ENCODE measurements at regions not wholly inside any gene's neighbourhood (a gene's known extent, or its start where the extent isn't known, plus 50 kb on each side); places are given as distances from the start of the nearest gene placed in this dataset.

DNA sequence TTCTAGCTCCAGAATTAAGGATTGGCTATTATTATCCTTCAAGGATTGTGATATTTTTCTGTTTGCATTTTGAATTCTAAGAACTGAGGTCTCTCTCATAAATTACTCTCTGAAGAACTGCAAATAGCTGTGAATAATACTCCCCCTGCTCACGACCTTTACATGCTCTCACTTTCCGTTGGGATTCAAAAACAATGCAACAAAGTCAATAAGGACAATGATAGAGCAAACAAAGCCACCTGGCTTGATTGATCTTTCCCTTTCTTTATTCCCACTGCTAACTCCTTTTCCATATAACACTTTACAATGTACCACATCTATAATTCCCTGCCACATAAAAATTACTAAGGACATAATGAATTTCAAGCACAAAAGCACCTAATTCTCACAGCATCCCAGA lies 523.0 kb upstream of the CA10 start:
- Histone ChIP-seq H3K18ac (ENCODE audit: low read depth in 1 of 2, low read length in 2 of 2) (no peak overlapping the region), H3K4me1 (ENCODE audit: control insufficient read depth, insufficient read depth, low read depth, low read length) (no peaks in the 10 kb centered on the region)
- WGBS, result 65% methylated on average over 2 of the region's 2 CpGs

DNA sequence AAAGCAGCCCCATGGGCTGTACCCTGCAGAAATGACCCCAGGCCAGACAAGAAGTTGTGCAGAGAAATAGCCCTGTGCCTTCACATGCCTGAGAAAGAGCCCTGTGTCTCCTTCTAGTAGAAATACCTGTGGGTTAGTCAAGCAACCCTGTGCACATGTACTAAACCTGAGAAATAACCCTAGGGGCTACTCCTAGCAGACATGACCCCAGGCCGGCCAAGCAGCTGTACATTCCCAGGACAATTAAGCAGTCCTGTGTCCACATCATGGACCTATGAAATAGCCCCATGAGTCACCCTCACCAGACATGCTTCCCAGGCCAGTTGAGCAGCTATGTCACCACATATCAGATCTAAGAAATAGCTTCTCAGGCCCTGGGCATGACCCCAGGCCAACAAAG lies 519.7 kb upstream of the CA10 start:
- H3K27me3 ChIP-seq (ENCODE audit: control insufficient read depth in 1 of 2, insufficient read depth in 1 of 2, low read length in 2 of 2), result no peaks in the 10 kb centered on the region
- DNase-seq, result no peak

More for the DNA sequence above, 523.0 kb upstream of the CA10 start:
- Histone ChIP-seq H3K4me2 (ENCODE audit: low read length, poor library complexity, severe bottlenecking) (no peak overlapping the region), H2AK5ac (ENCODE audit: low read length, severe bottlenecking) (no peak overlapping the region), H2BK12ac (ENCODE audit: low read length in 2 of 2) (no peak overlapping the region), H2AFZ (ENCODE audit: low read depth, low read length) (no peak overlapping the region), H3K36me3 (ENCODE audit: control insufficient read depth in 1 of 2, insufficient read depth in 2 of 2, low read depth in 1 of 2, low read length in 2 of 2) (no peaks in the 10 kb centered on the region), H3K4ac (ENCODE audit: low read depth in 1 of 2, low read length in 2 of 2) (no peak overlapping the region), H3K27me3 (ENCODE audit: control insufficient read depth in 1 of 2, insufficient read depth in 1 of 2, low read length in 2 of 2) (no peaks in the 10 kb centered on the region), H2BK15ac (ENCODE audit: low read depth, poor library complexity, severe bottlenecking) (no peak overlapping the region), H2BK5ac (ENCODE audit: low read depth, low read length, poor library complexity, severe bottlenecking) (no peak overlapping the region), H3K27ac (ENCODE audit: low read length, poor library complexity, severe bottlenecking) (no peak overlapping the region), H4K91ac (ENCODE audit: low read length) (no peak overlapping the region), H3K14ac (ENCODE audit: low read length in 2 of 2) (no peak overlapping the region), H4K8ac (ENCODE audit: low read length) (no peak overlapping the region), H3K9me3 (ENCODE audit: control insufficient read depth, low read length) (peaks cover 55% of the 10 kb centered on the region), H2BK120ac (ENCODE audit: low read depth, low read length) (no peak overlapping the region), H3K79me1 (replicated peaks; ENCODE audit: low read length, poor library complexity, severe bottlenecking) (no peaks in the 10 kb centered on the region), H3K4me3 (ENCODE audit: insufficient read depth in 1 of 2, low read depth in 1 of 2, low read length in 2 of 2) (no peak overlapping the region), H3K9ac (ENCODE audit: low read length) (no peak overlapping the region), H3K23ac (ENCODE audit: low read length in 2 of 2) (no peak overlapping the region)
- DNase-seq, result no peak

GRCh38 chr17:52674686-52675085 lies 516.2 kb upstream of the CA10 start:
- H3K4ac ChIP-seq (ENCODE audit: low read depth in 1 of 2, low read length in 2 of 2), result no peak overlapping the region
- no peak overlapping the region for H2BK12ac ChIP-seq (ENCODE audit: low read length in 2 of 2)
- H3K18ac ChIP-seq (ENCODE audit: low read depth in 1 of 2, low read length in 2 of 2), result no peak overlapping the region
- H3K4me1 ChIP-seq (ENCODE audit: control insufficient read depth, insufficient read depth, low read depth, low read length), result no peaks in the 10 kb centered on the region
- DNase-seq, result no peak
- H3K23ac ChIP-seq (ENCODE audit: low read length in 2 of 2), result no peak overlapping the region
- H3K4me2 ChIP-seq (ENCODE audit: low read length, poor library complexity, severe bottlenecking), result no peak overlapping the region
- no peak overlapping the region for H3K4me3 ChIP-seq (ENCODE audit: insufficient read depth in 1 of 2, low read depth in 1 of 2, low read length in 2 of 2)
- no peak overlapping the region for H4K91ac ChIP-seq (ENCODE audit: low read length)
- no peaks in the 10 kb centered on the region for H3K27me3 ChIP-seq (ENCODE audit: control insufficient read depth in 1 of 2, insufficient read depth in 1 of 2, low read length in 2 of 2)
- H3K27ac ChIP-seq (ENCODE audit: low read length, poor library complexity, severe bottlenecking), result no peak overlapping the region
- no peak overlapping the region for H3K14ac ChIP-seq (ENCODE audit: low read length in 2 of 2)
- no peak overlapping the region for H2AFZ ChIP-seq (ENCODE audit: low read depth, low read length)
- H2BK15ac ChIP-seq (ENCODE audit: low read depth, poor library complexity, severe bottlenecking), result no peak overlapping the region
- H2AK5ac ChIP-seq (ENCODE audit: low read length, severe bottlenecking), result no peak overlapping the region
- WGBS, result 76% methylated on average over 2 of the region's 4 CpGs
- no peak overlapping the region for H2BK5ac ChIP-seq (ENCODE audit: low read depth, low read length, poor library complexity, severe bottlenecking)
- no peak overlapping the region for H4K8ac ChIP-seq (ENCODE audit: low read length)
- no peak overlapping the region for H2BK120ac ChIP-seq (ENCODE audit: low read depth, low read length)
- no peak overlapping the region for H3K9ac ChIP-seq (ENCODE audit: low read length)
- H3K36me3 ChIP-seq (ENCODE audit: control insufficient read depth in 1 of 2, insufficient read depth in 2 of 2, low read depth in 1 of 2, low read length in 2 of 2), result no peaks in the 10 kb centered on the region
- H3K9me3 ChIP-seq (ENCODE audit: control insufficient read depth, low read length), result peaks cover 45% of the 10 kb centered on the region
- no peaks in the 10 kb centered on the region for H3K79me1 ChIP-seq (replicated peaks; ENCODE audit: low read length, poor library complexity, severe bottlenecking)

More for the DNA sequence above, 519.7 kb upstream of the CA10 start:
- no peak overlapping the region for H2BK12ac ChIP-seq (ENCODE audit: low read length in 2 of 2)
- H3K23ac ChIP-seq (ENCODE audit: low read length in 2 of 2), result no peak overlapping the region
- H3K9ac ChIP-seq (ENCODE audit: low read length), result no peak overlapping the region
- no peak overlapping the region for H3K4me3 ChIP-seq (ENCODE audit: insufficient read depth in 1 of 2, low read depth in 1 of 2, low read length in 2 of 2)
- no peaks in the 10 kb centered on the region for H3K79me1 ChIP-seq (replicated peaks; ENCODE audit: low read length, poor library complexity, severe bottlenecking)
- H3K4ac ChIP-seq (ENCODE audit: low read depth in 1 of 2, low read length in 2 of 2), result no peak overlapping the region
- no peak overlapping the region for H3K27ac ChIP-seq (ENCODE audit: low read length, poor library complexity, severe bottlenecking)
- H4K8ac ChIP-seq (ENCODE audit: low read length), result no peak overlapping the region
- no peak overlapping the region for H4K91ac ChIP-seq (ENCODE audit: low read length)
- H2BK5ac ChIP-seq (ENCODE audit: low read depth, low read length, poor library complexity, severe bottlenecking), result no peak overlapping the region
- H3K4me1 ChIP-seq (ENCODE audit: control insufficient read depth, insufficient read depth, low read depth, low read length), result no peaks in the 10 kb centered on the region
- no peak overlapping the region for H3K4me2 ChIP-seq (ENCODE audit: low read length, poor library complexity, severe bottlenecking)
- no peak overlapping the region for H2BK15ac ChIP-seq (ENCODE audit: low read depth, poor library complexity, severe bottlenecking)
- H2AFZ ChIP-seq (ENCODE audit: low read depth, low read length), result no peak overlapping the region
- no peak overlapping the region for H3K18ac ChIP-seq (ENCODE audit: low read depth in 1 of 2, low read length in 2 of 2)
- peaks cover 76% of the 10 kb centered on the region for H3K9me3 ChIP-seq (ENCODE audit: control insufficient read depth, low read length)
- no peaks in the 10 kb centered on the region for H3K36me3 ChIP-seq (ENCODE audit: control insufficient read depth in 1 of 2, insufficient read depth in 2 of 2, low read depth in 1 of 2, low read length in 2 of 2)
- no peak overlapping the region for H2AK5ac ChIP-seq (ENCODE audit: low read length, severe bottlenecking)
- WGBS, result 60% methylated on average over 1 of the region's 1 CpG
- no peak overlapping the region for H2BK120ac ChIP-seq (ENCODE audit: low read depth, low read length)
- no peak overlapping the region for H3K14ac ChIP-seq (ENCODE audit: low read length in 2 of 2)

GRCh38 chr17:52673791-52674190 lies 515.3 kb upstream of the CA10 start:
- Histone ChIP-seq H3K27ac (ENCODE audit: low read length, poor library complexity, severe bottlenecking) (no peak overlapping the region), H3K9ac (ENCODE audit: low read length) (no peak overlapping the region), H4K8ac (ENCODE audit: low read length) (no peak overlapping the region), H2AFZ (ENCODE audit: low read depth, low read length) (no peak overlapping the region), H2BK15ac (ENCODE audit: low read depth, poor library complexity, severe bottlenecking) (no peak overlapping the region), H3K14ac (ENCODE audit: low read length in 2 of 2) (no peak overlapping the region), H3K9me3 (ENCODE audit: control insufficient read depth, low read length) (peaks cover 37% of the 10 kb centered on the region), H2BK120ac (ENCODE audit: low read depth, low read length) (no peak overlapping the region), H3K27me3 (ENCODE audit: control insufficient read depth in 1 of 2, insufficient read depth in 1 of 2, low read length in 2 of 2) (no peaks in the 10 kb centered on the region), H3K4me1 (ENCODE audit: control insufficient read depth, insufficient read depth, low read depth, low read length) (no peaks in the 10 kb centered on the region), H3K4me3 (ENCODE audit: insufficient read depth in 1 of 2, low read depth in 1 of 2, low read length in 2 of 2) (no peak overlapping the region), H3K4me2 (ENCODE audit: low read length, poor library complexity, severe bottlenecking) (no peak overlapping the region), H2BK5ac (ENCODE audit: low read depth, low read length, poor library complexity, severe bottlenecking) (no peak overlapping the region), H2AK5ac (ENCODE audit: low read length, severe bottlenecking) (no peak overlapping the region), H3K4ac (ENCODE audit: low read depth in 1 of 2, low read length in 2 of 2) (no peak overlapping the region), H2BK12ac (ENCODE audit: low read length in 2 of 2) (no peak overlapping the region), H3K23ac (ENCODE audit: low read length in 2 of 2) (no peak overlapping the region), H3K79me1 (replicated peaks; ENCODE audit: low read length, poor library complexity, severe bottlenecking) (no peaks in the 10 kb centered on the region), H3K36me3 (ENCODE audit: control insufficient read depth in 1 of 2, insufficient read depth in 2 of 2, low read depth in 1 of 2, low read length in 2 of 2) (no peaks in the 10 kb centered on the region), H4K91ac (ENCODE audit: low read length) (no peak overlapping the region), H3K18ac (ENCODE audit: low read depth in 1 of 2, low read length in 2 of 2) (no peak overlapping the region)
- WGBS, result 83% methylated on average over 2 of the region's 2 CpGs
- no peak for DNase-seq

All from mesenchymal stem cell (in vitro differentiated cells and primary cell).